ENCODE measurements at regions not wholly inside any gene's neighbourhood (a gene's known extent, or its start where the extent isn't known, plus 50 kb on each side); places are given as distances from the start of the nearest gene placed in this dataset.
"Not testable (repeated sequence)": the region's sequence is repeated elsewhere in the genome, so short reads cannot be mapped to it uniquely, and the experiment has no call there.

DNA sequence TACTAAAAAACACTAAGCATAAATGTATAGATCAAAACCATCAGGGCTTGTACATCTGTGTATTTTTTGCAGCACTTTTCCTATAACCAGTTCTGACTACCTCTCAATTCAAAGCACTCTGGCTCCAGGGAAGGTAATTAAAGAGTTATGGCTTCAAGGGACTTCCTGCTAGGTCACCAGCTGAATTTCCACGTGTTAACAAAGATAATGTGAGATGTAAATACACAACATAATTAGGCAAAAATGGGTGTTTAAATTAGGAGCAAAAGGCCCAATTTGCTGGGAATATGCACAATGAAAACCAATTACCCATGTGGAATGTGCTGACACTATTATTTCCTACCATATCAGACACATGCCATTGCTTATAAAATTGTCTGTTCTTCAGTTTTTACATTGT is 513.4 kb upstream of the FLRT2 start:
- DNase-seq: no peak

DNA sequence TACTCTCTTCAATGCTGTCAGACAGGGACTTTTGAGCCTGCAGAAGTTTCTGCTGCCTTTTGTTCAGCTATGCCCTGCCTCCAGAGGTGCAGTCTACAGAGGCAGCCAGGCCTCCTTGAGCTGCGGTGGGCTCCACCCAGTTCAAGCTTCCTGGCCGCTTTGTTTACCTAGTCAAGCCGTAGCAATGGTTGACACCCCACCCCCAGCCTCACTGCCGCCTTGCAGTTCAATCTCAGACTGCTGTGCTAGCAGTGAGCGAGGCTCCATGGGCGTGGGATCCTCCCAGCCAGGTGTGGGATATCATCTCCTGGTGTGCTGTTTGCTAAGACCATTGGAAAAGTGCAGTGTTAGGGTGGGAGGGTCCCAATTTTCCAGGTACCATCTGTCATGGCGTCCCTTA is 506.1 kb upstream of the FLRT2 start:
- not testable (repeated sequence) for DNase-seq

- DNase-seq: no peak
These were observed 505.0 kb upstream of the FLRT2 start for GRCh38 chr14:85024931-85025330.

DNA sequence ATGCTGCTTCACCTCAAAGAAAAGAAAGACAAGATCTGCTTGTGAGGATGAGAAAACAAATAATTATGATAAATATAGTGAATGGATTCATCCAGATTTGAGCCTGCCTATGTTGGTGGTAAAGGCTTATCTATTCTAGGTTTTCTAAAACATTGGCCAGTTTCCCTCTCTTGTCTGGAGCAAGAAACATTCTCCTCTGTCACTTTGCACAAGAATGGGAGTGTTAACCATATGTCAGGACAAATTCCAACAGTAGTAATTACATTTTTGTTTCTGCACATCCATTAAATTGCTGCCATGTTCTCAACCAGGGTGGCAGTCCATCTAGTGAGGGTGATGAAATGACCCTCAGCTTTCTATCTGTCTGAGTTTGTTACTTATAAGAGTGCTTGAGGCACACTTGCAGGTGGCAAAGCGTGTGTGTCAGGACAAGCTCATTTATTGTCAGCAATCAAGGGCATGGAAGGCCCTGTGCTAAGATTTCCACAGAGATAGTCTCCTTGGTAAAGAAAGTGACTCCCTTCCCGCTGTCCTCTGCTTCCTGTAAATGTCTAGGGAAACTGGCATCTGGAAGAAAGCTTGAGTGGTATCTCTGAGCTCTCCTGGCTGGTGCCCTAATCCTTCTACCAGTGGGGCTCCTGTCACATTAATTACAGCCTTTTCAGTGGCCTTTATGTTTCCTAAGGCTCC is 502.1 kb upstream of the FLRT2 start:
- DNase-seq: no peak

DNA sequence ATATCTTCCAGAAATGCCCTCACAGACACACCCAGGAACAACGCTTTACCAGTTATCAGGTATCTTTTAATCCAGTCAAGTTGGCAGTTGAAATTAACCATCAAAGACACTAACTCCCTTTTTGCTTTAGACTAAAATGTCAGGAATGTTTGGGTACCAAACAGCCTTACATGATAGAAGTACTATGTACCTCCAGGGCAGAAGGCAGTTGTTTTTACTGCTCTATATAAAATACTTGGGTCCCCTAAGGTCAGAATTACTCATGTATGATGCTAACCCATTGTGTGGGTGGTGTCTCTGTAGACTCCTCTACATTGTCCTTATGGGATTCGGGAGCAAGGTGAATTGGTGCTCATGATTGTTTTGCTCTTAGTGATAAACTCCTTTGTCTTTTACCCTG is 492.5 kb upstream of the FLRT2 start:
- no peak for DNase-seq

DNA sequence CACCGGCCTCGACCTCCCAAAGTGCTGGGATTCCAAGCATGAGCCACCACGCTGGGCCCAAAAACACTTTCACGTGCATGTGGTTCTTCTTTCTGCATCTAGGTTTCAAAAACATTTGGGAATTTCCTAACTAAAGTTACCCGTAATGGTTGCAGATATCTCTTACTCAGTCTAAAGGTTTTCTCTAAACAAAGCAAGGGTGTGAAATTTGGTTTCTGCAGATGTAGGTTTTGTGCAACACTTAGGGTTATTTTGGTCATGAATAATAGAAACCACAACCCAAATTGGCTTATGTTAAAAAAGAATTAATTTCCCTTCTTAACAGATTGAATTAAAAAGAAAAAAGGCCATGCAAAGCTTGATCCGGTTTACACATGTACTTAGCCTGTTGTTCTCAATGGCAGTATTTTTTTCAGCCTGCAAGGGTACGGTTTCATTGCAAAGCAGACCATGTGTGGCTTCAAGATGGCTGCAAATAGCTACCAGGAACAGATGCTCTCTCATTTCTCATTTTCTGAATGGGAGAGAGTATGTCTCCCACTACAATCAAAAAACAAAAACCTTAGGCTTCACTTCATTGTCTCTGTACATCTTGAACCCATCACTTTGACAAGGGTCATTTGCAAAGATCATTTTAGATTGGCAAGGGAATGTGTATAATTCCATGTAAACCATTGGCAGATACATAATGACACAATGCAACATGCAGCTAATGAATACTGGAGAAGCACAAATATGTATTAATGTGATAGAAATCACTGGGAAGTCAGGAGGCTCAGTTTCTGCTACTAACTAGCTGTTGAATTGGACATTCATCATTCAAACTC is 491.2 kb upstream of the FLRT2 start:
- no peak for DNase-seq

GRCh38 chr14:85039353-85039626 is 490.7 kb upstream of the FLRT2 start:
- DNase-seq: no peak

DNA sequence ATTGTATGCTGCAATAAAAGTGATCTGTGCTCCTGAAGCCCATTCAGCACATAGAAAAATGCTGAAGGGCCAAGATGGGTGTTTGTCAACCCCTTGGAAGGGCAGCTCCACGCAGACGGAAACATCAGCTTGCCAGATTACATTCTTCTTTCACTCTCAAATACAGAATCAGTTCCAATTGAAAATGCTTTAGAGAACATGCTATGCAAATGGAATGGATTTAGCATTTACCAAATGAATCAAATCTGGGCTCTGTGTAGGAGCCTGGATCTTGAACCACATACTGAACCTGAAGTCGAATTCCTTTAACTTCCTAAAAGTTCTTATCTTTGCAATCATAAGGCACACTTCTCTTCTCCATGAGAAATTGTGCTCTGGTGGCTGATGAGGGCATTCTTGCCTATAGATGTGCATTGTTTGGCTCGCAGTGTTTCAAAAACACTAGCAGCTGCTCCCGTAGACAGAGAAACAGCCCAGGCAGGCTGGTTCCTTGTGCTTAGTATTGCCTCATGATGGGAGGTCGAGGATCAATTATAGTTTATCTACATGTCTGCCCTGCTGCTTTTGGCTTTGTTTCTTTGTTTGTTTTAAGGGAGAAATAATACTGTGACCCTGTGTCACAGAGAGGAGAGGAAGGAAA is 489.8 kb upstream of the FLRT2 start:
- no peak for DNase-seq

DNA sequence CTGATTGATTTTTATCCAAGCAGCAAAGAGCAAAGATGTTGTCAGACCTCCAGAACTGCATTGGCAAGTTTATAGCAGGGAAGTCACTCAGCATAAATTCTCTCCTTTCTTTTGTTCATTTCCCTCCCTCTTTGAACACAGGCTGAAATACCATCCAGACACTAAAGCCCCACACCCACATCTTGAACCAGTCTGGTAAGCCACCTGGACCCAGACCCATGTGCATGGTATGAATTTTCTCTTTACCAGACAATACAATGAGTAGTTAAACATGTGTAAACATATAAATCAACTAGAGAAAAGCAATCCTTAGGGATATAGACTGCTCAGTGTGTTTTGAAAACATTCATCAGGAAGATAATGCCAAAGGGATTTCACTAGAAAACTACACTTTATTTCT is 488.3 kb upstream of the FLRT2 start:
- no peak for DNase-seq

DNA sequence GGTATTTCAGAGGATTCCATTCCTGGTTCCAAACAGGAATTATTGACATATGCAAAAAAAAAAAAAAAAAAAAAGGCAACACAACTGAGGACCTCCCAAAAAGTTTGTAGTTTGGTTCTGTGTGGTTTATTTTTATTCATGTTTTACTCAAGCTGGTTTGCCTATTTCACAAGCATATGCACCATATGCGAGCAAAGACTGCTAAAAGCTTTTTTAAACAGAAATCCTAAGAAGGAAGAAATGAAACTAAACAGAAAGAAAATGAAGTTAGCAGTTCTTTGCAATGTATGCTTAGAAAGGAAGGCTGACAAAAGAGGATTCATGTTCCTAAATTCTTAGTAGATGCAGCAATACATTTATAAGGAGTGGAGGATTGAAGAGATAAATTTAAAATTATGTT is 487.6 kb upstream of the FLRT2 start:
- no peak for DNase-seq

- DNase-seq: no peak
These were observed 479.8 kb upstream of the FLRT2 start for GRCh38 chr14:85050180-85050579.

- no peak for DNase-seq
These were observed 477.3 kb upstream of the FLRT2 start for GRCh38 chr14:85052646-85053045.

DNA sequence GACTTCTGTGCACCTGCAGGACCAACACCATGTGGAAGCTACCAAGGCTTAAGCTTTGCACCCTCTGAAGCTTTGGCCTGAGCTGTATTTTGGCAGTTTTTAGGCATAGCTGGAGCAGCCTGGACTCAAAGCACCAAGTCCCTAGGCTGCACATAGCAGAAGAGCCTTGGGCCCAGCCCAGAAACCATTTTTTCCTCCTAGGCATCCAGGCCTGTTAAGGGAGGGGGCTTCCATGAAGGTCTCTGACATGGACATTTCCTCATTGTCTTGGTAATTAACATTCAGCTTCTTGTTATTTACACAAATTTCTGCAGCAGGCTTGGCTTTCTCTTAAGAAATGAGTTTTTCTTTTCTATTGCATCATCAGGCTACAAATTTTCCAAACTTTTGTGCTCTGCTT is 475.8 kb upstream of the FLRT2 start:
- DNase-seq: no peak

DNA sequence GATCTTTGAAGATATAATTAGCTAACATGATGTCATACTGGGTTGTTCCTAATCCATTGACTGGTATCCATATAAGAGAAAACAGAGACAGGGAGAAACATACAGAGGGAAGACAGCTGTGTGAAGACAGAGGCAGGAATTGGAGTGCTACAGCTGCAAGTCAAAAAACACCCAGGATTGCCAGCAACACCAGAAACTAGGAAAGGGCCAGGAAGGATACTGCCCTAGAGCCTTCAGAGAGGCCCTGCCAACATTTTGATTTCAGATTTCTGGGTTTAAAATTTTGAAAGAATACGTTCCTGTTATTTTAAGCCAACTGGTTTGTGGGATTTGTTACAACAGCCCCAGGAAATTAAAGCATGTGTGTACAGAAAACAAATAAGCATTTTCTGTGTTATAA is 473.7 kb upstream of the FLRT2 start:
- DNase-seq: no peak

- DNase-seq: no peak
These were observed 472.7 kb upstream of the FLRT2 start for GRCh38 chr14:85057221-85057620.

DNA sequence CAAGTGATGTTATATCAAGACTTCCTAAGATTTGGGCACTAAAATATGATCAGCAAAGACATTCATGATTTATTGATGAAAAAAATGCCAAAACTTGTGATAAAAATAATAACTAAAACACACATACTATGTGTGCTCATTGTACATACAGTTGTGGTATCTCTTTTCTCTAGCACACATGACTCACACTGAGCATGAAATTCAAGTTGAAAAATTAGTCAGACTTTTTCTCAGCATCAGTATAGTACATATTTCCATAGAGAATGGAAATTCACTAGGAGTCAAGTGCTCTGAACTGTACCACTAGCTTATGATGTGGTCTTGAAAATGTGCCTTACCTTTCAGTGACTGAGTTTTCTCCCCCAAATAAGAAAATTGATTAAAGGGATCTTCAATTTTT is 471.8 kb upstream of the FLRT2 start:
- DNase-seq: no peak

DNA sequence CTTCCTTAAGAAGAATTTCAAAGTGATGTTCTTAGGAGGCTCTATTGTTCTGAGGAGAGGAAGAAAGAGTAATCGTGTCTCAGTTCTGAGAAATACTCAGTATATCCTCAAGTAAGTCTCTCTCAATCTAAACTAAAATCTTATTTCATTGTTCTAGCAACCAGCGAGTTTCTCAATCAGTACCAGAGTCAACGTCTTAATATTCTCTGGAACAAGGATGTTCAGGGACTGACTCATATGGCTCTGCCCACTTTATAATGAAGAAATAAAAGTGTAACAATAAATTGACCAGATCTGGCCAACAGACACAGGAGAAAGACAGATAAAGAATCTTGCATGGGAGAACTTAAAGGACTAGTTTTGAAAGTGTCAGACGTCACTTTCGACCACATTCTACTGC is 469.8 kb upstream of the FLRT2 start:
- DNase-seq: no peak

- no peak for DNase-seq
These were observed 468.7 kb upstream of the FLRT2 start for GRCh38 chr14:85061256-85061655.

- no peak for DNase-seq
These were observed 466.2 kb upstream of the FLRT2 start for GRCh38 chr14:85063747-85064146.

DNA sequence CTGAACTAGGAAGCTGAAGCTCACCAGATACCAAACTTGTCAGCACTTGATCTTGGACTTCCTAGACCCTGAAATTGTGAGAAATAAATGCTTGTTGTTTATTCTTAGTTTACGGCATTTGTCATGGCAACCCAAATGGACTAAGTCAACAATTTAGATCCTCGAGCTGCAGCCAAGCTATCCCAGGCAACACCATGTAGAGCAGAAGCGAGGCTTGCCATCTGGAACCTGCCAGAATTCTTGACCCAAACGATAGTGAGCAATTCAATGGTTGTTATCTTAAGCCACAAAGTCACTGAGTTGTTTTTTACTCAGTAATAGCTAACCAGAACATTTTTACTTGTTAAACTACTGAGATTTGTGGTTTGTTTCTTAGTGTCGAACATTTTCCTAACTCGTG is 458.5 kb upstream of the FLRT2 start:
- DNase-seq: no peak

GRCh38 chr14:85074955-85075354 is 455.0 kb upstream of the FLRT2 start:
- DNase-seq: no peak

DNA sequence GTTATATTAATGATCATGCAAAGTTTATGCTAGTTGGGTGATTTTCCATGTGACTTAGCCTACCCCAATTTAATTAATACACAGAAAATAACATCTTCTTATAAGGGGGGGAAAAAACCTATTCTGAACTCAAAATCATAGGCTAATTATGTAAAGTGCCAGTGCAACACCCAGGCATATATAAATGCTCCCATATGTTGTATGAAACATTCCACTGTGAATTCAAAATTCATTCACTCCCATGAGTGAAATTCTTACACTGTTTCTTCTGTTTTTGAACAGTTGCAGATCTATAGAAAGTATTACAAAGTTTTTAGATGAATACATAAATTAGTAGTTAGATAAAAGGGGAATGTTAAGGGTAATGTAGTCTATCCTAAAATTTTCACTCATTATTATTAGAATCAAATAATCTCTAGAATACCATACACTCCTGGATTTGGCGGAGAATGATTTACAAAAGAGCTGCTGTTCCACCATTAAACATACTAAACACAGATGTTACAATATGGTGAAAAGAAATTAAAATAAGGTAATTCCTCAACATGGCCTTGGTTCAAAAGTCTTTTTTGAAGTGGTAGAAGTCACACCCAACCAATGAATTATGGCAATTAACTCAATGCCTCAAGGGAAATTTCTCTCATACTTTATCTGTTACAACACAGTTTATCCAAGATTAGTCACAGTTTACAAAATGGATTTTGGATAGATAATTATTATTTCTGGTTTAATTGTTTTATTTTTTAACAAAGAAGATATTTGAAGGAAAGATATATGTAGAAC is 454.1 kb upstream of the FLRT2 start:
- no peak for DNase-seq

- not testable (repeated sequence) for DNase-seq
These were observed 452.2 kb upstream of the FLRT2 start for GRCh38 chr14:85077716-85078115.
